ENCODE measurements at regions not wholly inside any gene's neighbourhood (a gene's known extent, or its start where the extent isn't known, plus 50 kb on each side); places are given as distances from the start of the nearest gene placed in this dataset.

- Histone ChIP-seq H3K4me1 (ENCODE audit: control insufficient read depth in 1 of 2, insufficient read depth in 2 of 2, low read length in 2 of 2) (no peaks in the 10 kb centered on the region), H3K9me2 (ENCODE audit: insufficient read depth) (no peaks in the 10 kb centered on the region), H3K27ac (ENCODE audit: low read depth, low read length) (no peak overlapping the region), H4K20me1 (ENCODE audit: insufficient read depth) (no peaks in the 10 kb centered on the region), H3K4me3 (replicated peaks in 1 of 2; ENCODE audit: low read depth in 1 of 2, low read length in 2 of 2) (no peak overlapping the region), H3K36me3 (ENCODE audit: control insufficient read depth in 1 of 2, insufficient read depth in 2 of 2, low read length in 2 of 2) (no peaks in the 10 kb centered on the region), H3K9me3 (ENCODE audit: control insufficient read depth in 1 of 2, insufficient read depth in 1 of 2, low read depth in 1 of 2, low read length in 2 of 2) (no peaks in the 10 kb centered on the region), H3K4me2 (ENCODE audit: low read length) (no peak overlapping the region), H3K9ac (ENCODE audit: low read length) (no peak overlapping the region), H2AFZ (ENCODE audit: low read depth, low read length, poor library complexity, severe bottlenecking) (no peak overlapping the region), H3K27me3 (ENCODE audit: insufficient read depth, low read length) (0 out of 2 replicates have a peak, but pooled peaks cover 3% of the 10 kb centered on the region), H3K79me2 (ENCODE audit: insufficient read depth, low read length) (no peaks in the 10 kb centered on the region)
- ChIA-PET RAD21 (ENCODE audit: low non-redundant PET in 1 of 2, low total read pairs in 2 of 2, uncharacterized antibody in 2 of 2, unreplicated experiment in 2 of 2) (no interaction called here), POLR2A (no interaction called here), CTCF (no interaction called here)
- ATAC-seq (no peak), DNase-seq (ENCODE audit: low read depth, low spot score) (no peak)
- BruUV-seq (replicated peaks) = no TSS peak
- intact Hi-C loops (cut with micrococcal nuclease) = no loop called here
- TF ChIP-seq POLR2A (IDR thresholded peaks at IDR 0.05; ENCODE audit: borderline replicate concordance, extremely low read depth, insufficient read depth, insufficient read length) (no peak), ZNF274 (IDR thresholded peaks at IDR 0.05; ENCODE audit: low read depth, low read length) (no peak), SRF (IDR thresholded peaks at IDR 0.05; ENCODE audit: low read depth) (no peak), YY1 (IDR thresholded peaks at IDR 0.05; ENCODE audit: extremely low read depth, insufficient replicate concordance, low read depth, low read length) (no peak), CTCF (IDR thresholded peaks at IDR 0.05 in 2 of 3, conservative IDR thresholded peaks at IDR 0.05 in 1 of 3; ENCODE audit: borderline replicate concordance in 1 of 3, insufficient read depth in 1 of 3, low read depth in 2 of 3, low read length in 2 of 3) (no peak), EGR1 (IDR thresholded peaks at IDR 0.05; ENCODE audit: low read depth) (no peak), ELF1 (IDR thresholded peaks at IDR 0.05; ENCODE audit: borderline replicate concordance, low read depth) (no peak), TCF7L2 (IDR thresholded peaks at IDR 0.05; ENCODE audit: borderline replicate concordance, extremely low read depth, insufficient read depth, insufficient read length) (no peak), RAD21 (IDR thresholded peaks at IDR 0.05; ENCODE audit: low read depth) (no peak)
- TF ChIP-seq, protein P1, sequence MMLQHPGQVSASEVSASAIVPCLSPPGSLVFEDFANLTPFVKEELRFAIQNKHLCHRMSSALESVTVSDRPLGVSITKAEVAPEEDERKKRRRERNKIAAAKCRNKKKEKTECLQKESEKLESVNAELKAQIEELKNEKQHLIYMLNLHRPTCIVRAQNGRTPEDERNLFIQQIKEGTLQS (IDR thresholded peaks at IDR 0.05) = no peak
Observed at GRCh38 chr5:99639905-99640304, 711.1 kb upstream of the CHD1 start.
